ENCODE measurements at regions not wholly inside any gene's neighbourhood (a gene's known extent, or its start where the extent isn't known, plus 50 kb on each side); places are given as distances from the start of the nearest gene placed in this dataset.

DNA sequence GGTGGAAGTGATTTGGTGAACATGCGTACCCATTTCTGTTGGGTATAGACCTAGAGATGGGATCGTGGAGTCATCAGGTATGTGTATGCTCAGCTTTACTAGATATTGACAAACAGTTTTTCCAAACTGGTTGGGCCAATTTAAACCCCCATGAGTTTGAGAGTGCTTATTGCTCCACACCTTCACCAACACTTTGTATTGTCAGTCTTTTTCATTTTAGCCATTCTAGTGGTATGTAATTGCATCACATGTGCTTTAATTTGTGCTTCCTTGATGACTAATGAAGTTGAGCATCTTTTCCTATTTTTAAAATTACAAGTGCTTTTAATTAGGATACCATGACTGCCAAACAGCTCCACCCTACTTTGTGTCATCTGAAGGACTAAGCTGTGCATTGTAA is 158.9 kb upstream of the AKIRIN2 start:
- H4K20me1 ChIP-seq (ENCODE audit: insufficient read depth) = no peaks in the 10 kb centered on the region
- no peak overlapping the region for H3K4me3 ChIP-seq (ENCODE audit: low read length)
- no peaks in the 10 kb centered on the region for H3K9me3 ChIP-seq (ENCODE audit: low read length)
- H3K9me2 ChIP-seq (ENCODE audit: insufficient read depth, low read length) = no peaks in the 10 kb centered on the region
- H2AFZ ChIP-seq (ENCODE audit: low read depth, low read length) = no peak overlapping the region
- no peak for TF ChIP-seq POLR2AphosphoS5 (IDR thresholded peaks at IDR 0.05)
- TF ChIP-seq, protein P1, sequence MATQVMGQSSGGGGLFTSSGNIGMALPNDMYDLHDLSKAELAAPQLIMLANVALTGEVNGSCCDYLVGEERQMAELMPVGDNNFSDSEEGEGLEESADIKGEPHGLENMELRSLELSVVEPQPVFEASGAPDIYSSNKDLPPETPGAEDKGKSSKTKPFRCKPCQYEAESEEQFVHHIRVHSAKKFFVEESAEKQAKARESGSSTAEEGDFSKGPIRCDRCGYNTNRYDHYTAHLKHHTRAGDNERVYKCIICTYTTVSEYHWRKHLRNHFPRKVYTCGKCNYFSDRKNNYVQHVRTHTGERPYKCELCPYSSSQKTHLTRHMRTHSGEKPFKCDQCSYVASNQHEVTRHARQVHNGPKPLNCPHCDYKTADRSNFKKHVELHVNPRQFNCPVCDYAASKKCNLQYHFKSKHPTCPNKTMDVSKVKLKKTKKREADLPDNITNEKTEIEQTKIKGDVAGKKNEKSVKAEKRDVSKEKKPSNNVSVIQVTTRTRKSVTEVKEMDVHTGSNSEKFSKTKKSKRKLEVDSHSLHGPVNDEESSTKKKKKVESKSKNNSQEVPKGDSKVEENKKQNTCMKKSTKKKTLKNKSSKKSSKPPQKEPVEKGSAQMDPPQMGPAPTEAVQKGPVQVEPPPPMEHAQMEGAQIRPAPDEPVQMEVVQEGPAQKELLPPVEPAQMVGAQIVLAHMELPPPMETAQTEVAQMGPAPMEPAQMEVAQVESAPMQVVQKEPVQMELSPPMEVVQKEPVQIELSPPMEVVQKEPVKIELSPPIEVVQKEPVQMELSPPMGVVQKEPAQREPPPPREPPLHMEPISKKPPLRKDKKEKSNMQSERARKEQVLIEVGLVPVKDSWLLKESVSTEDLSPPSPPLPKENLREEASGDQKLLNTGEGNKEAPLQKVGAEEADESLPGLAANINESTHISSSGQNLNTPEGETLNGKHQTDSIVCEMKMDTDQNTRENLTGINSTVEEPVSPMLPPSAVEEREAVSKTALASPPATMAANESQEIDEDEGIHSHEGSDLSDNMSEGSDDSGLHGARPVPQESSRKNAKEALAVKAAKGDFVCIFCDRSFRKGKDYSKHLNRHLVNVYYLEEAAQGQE (IDR thresholded peaks at IDR 0.05; ENCODE audit: borderline replicate concordance) = no peak
- no peak for TF ChIP-seq RAD21 (conservative IDR thresholded peaks at IDR 0.05)
- TF ChIP-seq SMC3 (conservative IDR thresholded peaks at IDR 0.05; ENCODE audit: poor library complexity) = no peak
- no peak for TF ChIP-seq MXI1 (conservative IDR thresholded peaks at IDR 0.05; ENCODE audit: poor library complexity, severe bottlenecking)
- H3K4me2 ChIP-seq (ENCODE audit: low read length) = no peak overlapping the region
- no peaks in the 10 kb centered on the region for H3K36me3 ChIP-seq (ENCODE audit: insufficient read depth, low read length)
- no peaks in the 10 kb centered on the region for H3K79me2 ChIP-seq (replicated peaks; ENCODE audit: insufficient read depth, low read length)
- no peaks in the 10 kb centered on the region for H3F3A ChIP-seq (ENCODE audit: insufficient read depth, low read length, poor library complexity, severe bottlenecking)
- no peak overlapping the region for H3K9ac ChIP-seq (ENCODE audit: low read length)
- no peak overlapping the region for H3K27ac ChIP-seq (ENCODE audit: low read length)
- no peaks in the 10 kb centered on the region for H3K27me3 ChIP-seq (ENCODE audit: insufficient read depth, low read depth, low read length)

DNA sequence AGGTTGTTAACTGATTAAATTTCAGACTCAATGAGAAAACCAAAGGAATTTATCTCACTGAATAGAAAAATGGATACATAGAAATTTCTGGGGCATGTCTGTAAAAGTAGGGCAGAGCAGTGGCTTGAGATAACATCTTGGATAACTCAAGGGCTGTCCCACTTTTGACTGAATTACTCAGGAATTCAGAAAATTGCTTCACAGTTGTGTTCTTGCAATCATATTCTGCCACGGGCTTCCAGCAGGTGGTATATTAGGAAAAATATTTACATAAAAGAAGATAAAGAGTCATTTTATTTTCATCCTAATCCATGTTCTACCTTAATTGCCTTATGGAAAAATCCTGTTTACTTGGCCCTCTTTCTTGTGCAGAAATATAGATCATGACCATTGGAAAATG is 156.4 kb upstream of the AKIRIN2 start:
- Histone ChIP-seq H3K4me3 (ENCODE audit: low read length) (no peak overlapping the region), H3K79me2 (replicated peaks; ENCODE audit: insufficient read depth, low read length) (no peaks in the 10 kb centered on the region), H3K4me2 (ENCODE audit: low read length) (no peak overlapping the region), H2AFZ (ENCODE audit: low read depth, low read length) (no peak overlapping the region), H3K9ac (ENCODE audit: low read length) (no peak overlapping the region), H3K27me3 (ENCODE audit: insufficient read depth, low read depth, low read length) (no peaks in the 10 kb centered on the region), H3K9me2 (ENCODE audit: insufficient read depth, low read length) (no peaks in the 10 kb centered on the region), H3F3A (ENCODE audit: insufficient read depth, low read length, poor library complexity, severe bottlenecking) (no peaks in the 10 kb centered on the region), H4K20me1 (ENCODE audit: insufficient read depth) (no peaks in the 10 kb centered on the region), H3K9me3 (ENCODE audit: low read length) (no peaks in the 10 kb centered on the region), H3K27ac (ENCODE audit: low read length) (no peak overlapping the region), H3K36me3 (ENCODE audit: insufficient read depth, low read length) (no peaks in the 10 kb centered on the region)
- TF ChIP-seq MXI1 (conservative IDR thresholded peaks at IDR 0.05; ENCODE audit: poor library complexity, severe bottlenecking) = no peak
- TF ChIP-seq SMC3 (conservative IDR thresholded peaks at IDR 0.05; ENCODE audit: poor library complexity) = no peak
- TF ChIP-seq, protein P1 (IDR thresholded peaks at IDR 0.05; ENCODE audit: borderline replicate concordance) = no peak
- TF ChIP-seq POLR2AphosphoS5 (IDR thresholded peaks at IDR 0.05) = no peak
- TF ChIP-seq EP300 (conservative IDR thresholded peaks at IDR 0.05; ENCODE audit: poor library complexity, severe bottlenecking) = no peak
- TF ChIP-seq TAF1 (IDR thresholded peaks at IDR 0.05; ENCODE audit: low read depth) = no peak
- no peak for TF ChIP-seq EZH2 (IDR thresholded peaks at IDR 0.05; ENCODE audit: borderline replicate concordance, insufficient read depth, low read length, poor library complexity, severe bottlenecking)
- no peak for TF ChIP-seq CTCF (IDR thresholded peaks at IDR 0.05; ENCODE audit: poor library complexity, severe bottlenecking)
- TF ChIP-seq RAD21 (conservative IDR thresholded peaks at IDR 0.05) = no peak

Data from neural cell (in vitro differentiated cells).